ENCODE measurements at regions not wholly inside any gene's neighbourhood (a gene's known extent, or its start where the extent isn't known, plus 50 kb on each side); places are given as distances from the start of the nearest gene placed in this dataset.

DNA sequence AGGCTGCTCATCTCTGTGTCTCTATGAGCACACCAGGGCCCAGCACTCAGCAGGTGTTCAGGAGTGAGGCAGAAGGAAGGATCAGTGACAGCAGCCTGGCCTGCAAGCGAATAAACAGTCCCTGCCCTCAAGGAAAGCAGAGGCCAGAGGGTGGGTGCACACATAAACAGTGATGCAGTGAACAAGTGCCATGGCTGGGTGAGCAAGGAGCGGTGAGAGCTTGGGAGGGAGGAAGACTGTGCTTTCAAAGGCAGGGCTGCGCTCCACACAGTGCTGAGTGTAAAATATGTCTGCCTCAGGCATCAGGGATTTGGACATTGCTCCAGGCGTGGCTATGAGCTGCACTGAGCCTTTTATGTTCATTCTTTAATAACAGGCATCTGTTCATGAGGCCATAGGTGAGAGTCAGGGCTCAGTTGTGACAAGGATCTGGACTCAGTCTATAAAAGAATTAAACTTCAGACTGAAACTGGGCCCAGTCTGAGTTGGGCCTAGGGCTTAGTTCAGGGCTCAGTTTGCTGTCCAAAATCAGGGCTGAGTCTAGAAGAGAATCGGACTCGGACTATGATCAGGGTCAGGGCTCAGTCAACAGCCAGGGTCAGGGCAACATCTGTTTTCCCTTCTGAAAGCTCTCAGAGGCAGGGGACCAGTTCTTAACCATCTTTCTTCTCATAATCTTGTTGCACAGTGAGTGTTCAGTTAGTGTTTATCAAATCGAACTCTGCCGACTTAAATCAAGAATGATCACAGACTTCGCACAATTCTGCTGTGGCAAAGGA is 213.7 kb downstream of the FOXD2 start:
- TF ChIP-seq, protein P1, sequence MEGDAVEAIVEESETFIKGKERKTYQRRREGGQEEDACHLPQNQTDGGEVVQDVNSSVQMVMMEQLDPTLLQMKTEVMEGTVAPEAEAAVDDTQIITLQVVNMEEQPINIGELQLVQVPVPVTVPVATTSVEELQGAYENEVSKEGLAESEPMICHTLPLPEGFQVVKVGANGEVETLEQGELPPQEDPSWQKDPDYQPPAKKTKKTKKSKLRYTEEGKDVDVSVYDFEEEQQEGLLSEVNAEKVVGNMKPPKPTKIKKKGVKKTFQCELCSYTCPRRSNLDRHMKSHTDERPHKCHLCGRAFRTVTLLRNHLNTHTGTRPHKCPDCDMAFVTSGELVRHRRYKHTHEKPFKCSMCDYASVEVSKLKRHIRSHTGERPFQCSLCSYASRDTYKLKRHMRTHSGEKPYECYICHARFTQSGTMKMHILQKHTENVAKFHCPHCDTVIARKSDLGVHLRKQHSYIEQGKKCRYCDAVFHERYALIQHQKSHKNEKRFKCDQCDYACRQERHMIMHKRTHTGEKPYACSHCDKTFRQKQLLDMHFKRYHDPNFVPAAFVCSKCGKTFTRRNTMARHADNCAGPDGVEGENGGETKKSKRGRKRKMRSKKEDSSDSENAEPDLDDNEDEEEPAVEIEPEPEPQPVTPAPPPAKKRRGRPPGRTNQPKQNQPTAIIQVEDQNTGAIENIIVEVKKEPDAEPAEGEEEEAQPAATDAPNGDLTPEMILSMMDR (conservative IDR thresholded peaks at IDR 0.05), result no peak
- no peak for TF ChIP-seq EZH2 (IDR thresholded peaks at IDR 0.05; ENCODE audit: low read depth)
